ENCODE measurements at regions not wholly inside any gene's neighbourhood (a gene's known extent, or its start where the extent isn't known, plus 50 kb on each side); places are given as distances from the start of the nearest gene placed in this dataset.

DNA sequence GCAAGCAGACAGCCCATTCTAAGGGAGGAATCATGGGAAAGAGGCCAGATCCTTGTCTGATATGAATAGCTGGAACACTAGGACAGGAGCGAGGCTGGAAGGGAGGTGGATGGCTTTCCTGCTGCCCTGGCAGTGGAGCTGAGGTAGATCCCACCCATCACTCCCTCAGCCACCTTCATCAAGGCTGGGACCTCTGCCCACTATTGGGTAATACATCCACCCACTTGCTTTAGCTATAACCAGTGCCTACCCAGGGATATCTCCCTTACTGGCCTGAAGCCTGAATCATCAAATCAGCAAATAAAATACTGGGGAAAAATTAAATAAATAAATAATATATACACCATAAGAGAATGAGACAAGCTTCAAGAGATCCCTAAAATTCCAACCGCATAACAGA is 183.2 kb upstream of the KYNU start:
- Histone ChIP-seq H3K9me2 (replicated peaks; ENCODE audit: control insufficient read depth, low read length) (no peaks in the 10 kb centered on the region), H3K27ac (ENCODE audit: low read depth, low read length) (no peak overlapping the region), H3K4me2 (ENCODE audit: low read length) (no peak overlapping the region), H4K20me1 (ENCODE audit: control insufficient read depth, insufficient read depth, low read depth, low read length) (no peaks in the 10 kb centered on the region), H3K4me1 (ENCODE audit: control insufficient read depth, low read length) (no peaks in the 10 kb centered on the region), H3K27me3 (ENCODE audit: control insufficient read depth, low read length) (no peaks in the 10 kb centered on the region), H3K9me3 (ENCODE audit: control insufficient read depth, insufficient read depth, low read length) (no peaks in the 10 kb centered on the region), H3K4me3 (ENCODE audit: low read length) (no peak overlapping the region), H3K79me2 (ENCODE audit: control insufficient read depth, low read length) (no peaks in the 10 kb centered on the region), H3F3A (ENCODE audit: control insufficient read depth, insufficient read depth) (no peaks in the 10 kb centered on the region), H3K36me3 (ENCODE audit: control insufficient read depth, low read length) (no peaks in the 10 kb centered on the region)
- TF ChIP-seq, protein P1, sequence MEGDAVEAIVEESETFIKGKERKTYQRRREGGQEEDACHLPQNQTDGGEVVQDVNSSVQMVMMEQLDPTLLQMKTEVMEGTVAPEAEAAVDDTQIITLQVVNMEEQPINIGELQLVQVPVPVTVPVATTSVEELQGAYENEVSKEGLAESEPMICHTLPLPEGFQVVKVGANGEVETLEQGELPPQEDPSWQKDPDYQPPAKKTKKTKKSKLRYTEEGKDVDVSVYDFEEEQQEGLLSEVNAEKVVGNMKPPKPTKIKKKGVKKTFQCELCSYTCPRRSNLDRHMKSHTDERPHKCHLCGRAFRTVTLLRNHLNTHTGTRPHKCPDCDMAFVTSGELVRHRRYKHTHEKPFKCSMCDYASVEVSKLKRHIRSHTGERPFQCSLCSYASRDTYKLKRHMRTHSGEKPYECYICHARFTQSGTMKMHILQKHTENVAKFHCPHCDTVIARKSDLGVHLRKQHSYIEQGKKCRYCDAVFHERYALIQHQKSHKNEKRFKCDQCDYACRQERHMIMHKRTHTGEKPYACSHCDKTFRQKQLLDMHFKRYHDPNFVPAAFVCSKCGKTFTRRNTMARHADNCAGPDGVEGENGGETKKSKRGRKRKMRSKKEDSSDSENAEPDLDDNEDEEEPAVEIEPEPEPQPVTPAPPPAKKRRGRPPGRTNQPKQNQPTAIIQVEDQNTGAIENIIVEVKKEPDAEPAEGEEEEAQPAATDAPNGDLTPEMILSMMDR (IDR thresholded peaks at IDR 0.05; ENCODE audit: low read depth, low read length, poor library complexity, severe bottlenecking), result no peak
- no peak for TF ChIP-seq EZH2phosphoT487 (IDR thresholded peaks at IDR 0.05; ENCODE audit: borderline replicate concordance, low read length)

DNA sequence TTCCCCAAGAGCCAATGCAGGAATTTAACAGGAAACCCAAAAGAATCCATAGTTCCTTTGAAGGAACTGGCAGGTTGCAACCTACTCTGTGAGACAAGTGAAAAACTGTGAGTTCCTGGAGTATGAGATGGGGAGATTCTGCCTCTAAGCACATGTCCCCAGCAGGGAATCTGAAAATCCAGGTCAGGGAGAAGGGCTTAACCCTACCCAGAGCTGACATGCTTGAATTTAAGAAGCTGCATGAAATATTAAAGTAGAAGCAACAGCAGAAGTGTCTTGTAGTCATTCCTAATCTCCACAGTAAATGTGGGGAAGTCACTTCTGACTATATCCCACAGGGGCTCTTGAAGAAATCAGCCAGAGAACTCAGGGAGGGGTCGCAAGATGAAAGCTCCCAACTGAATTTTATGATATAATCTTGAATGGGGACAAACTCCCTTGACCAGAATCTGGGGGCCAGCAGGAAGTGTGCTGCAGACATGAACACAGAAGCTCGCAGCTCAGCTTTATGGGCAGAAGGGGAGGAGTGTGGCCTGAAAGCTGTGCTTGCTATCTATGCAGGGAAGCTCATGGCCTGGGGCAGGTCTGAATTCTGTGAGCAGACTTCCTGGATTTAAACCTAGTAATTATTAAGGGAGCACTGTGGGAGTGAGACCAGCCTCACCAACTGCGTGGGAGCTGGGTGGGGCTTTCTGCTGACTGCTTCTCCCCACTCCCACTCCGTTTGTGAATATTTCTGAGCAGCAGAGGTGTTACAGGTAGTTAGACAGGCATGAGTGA is 184.1 kb upstream of the KYNU start:
- no peaks in the 10 kb centered on the region for H3K9me3 ChIP-seq (ENCODE audit: control insufficient read depth, insufficient read depth, low read length)
- no peaks in the 10 kb centered on the region for H3K36me3 ChIP-seq (ENCODE audit: control insufficient read depth, low read length)
- H3K4me3 ChIP-seq (ENCODE audit: low read length), result no peak overlapping the region
- H4K20me1 ChIP-seq (ENCODE audit: control insufficient read depth, insufficient read depth, low read depth, low read length), result no peaks in the 10 kb centered on the region
- H3K9me2 ChIP-seq (replicated peaks; ENCODE audit: control insufficient read depth, low read length), result no peaks in the 10 kb centered on the region
- H3K79me2 ChIP-seq (ENCODE audit: control insufficient read depth, low read length), result no peaks in the 10 kb centered on the region
- no peaks in the 10 kb centered on the region for H3K27me3 ChIP-seq (ENCODE audit: control insufficient read depth, low read length)
- TF ChIP-seq, protein P1 (IDR thresholded peaks at IDR 0.05; ENCODE audit: low read depth, low read length, poor library complexity, severe bottlenecking), result no peak
- TF ChIP-seq EZH2phosphoT487 (IDR thresholded peaks at IDR 0.05; ENCODE audit: borderline replicate concordance, low read length), result no peak
- no peak overlapping the region for H3K4me2 ChIP-seq (ENCODE audit: low read length)
- no peaks in the 10 kb centered on the region for H3K4me1 ChIP-seq (ENCODE audit: control insufficient read depth, low read length)
- H3F3A ChIP-seq (ENCODE audit: control insufficient read depth, insufficient read depth), result no peaks in the 10 kb centered on the region
- no peak overlapping the region for H3K27ac ChIP-seq (ENCODE audit: low read depth, low read length)

DNA sequence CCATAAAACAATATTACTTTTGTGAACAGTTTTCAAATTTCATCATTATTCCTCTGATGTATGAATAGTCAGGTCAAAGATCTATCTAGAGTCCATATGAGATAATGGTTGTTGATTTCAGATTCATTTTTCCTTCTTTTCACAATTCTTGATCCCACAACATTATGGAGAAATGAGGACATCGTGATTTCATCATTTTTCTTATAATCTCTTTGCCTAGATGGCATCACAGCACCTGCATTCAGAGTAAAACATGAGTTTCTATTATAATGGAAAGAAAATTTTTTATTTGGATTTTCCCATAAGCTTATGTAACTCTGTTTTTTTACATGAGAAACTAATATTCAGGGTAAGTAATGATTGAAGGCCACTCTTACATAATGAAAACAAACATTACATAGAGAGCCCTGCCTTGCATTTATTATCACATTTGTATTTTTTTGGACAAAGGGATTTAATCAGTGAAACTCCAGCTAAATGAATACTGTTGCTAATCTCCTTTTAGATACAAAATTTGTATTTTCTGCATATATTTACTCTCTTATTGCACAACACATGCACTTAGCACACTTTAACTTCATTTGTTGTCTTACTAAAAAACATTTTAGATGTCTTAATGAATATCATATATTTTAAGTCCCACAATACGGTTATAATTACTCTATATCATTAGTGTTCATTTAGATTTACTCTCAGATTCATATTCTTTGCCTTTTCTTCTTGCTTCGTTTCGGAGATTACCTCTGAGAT is 188.4 kb upstream of the KYNU start:
- no peaks in the 10 kb centered on the region for H3K9me3 ChIP-seq (ENCODE audit: control insufficient read depth, insufficient read depth, low read length)
- no peak overlapping the region for H3K4me3 ChIP-seq (ENCODE audit: low read length)
- H3K27ac ChIP-seq (ENCODE audit: low read depth, low read length), result no peak overlapping the region
- H3F3A ChIP-seq (ENCODE audit: control insufficient read depth, insufficient read depth), result no peaks in the 10 kb centered on the region
- TF ChIP-seq EZH2phosphoT487 (IDR thresholded peaks at IDR 0.05; ENCODE audit: borderline replicate concordance, low read length), result no peak
- TF ChIP-seq, protein P1 (IDR thresholded peaks at IDR 0.05; ENCODE audit: low read depth, low read length, poor library complexity, severe bottlenecking), result no peak
- no peaks in the 10 kb centered on the region for H4K20me1 ChIP-seq (ENCODE audit: control insufficient read depth, insufficient read depth, low read depth, low read length)
- no peaks in the 10 kb centered on the region for H3K79me2 ChIP-seq (ENCODE audit: control insufficient read depth, low read length)
- no peaks in the 10 kb centered on the region for H3K9me2 ChIP-seq (replicated peaks; ENCODE audit: control insufficient read depth, low read length)
- H3K4me2 ChIP-seq (ENCODE audit: low read length), result no peak overlapping the region
- no peaks in the 10 kb centered on the region for H3K4me1 ChIP-seq (ENCODE audit: control insufficient read depth, low read length)
- no peaks in the 10 kb centered on the region for H3K36me3 ChIP-seq (ENCODE audit: control insufficient read depth, low read length)
- no peaks in the 10 kb centered on the region for H3K27me3 ChIP-seq (ENCODE audit: control insufficient read depth, low read length)

Data from DOHH2 (cell line).